ENCODE measurements at regions not wholly inside any gene's neighbourhood (a gene's known extent, or its start where the extent isn't known, plus 50 kb on each side); places are given as distances from the start of the nearest gene placed in this dataset.
A peak's percentile ranks its signal among the peaks of the same experiment; 100 is the strongest.

GRCh38 chr7:94286111-94286510, 108.6 kb upstream of the COL1A2 start:
- H3K9ac ChIP-seq (replicated peaks; ENCODE audit: extremely low read depth, insufficient read depth, low read length): no peak overlapping the region
- no peaks in the 10 kb centered on the region for H4K20me1 ChIP-seq (replicated peaks; ENCODE audit: control insufficient read depth, extremely low read depth, insufficient read depth, low read length)
- no peaks in the 10 kb centered on the region for H3K79me2 ChIP-seq (ENCODE audit: control insufficient read depth, insufficient read depth, low read length)
- H3K27me3 ChIP-seq (ENCODE audit: control insufficient read depth in 2 of 2, insufficient read depth in 2 of 2, low read length in 2 of 2): peaks cover 0 to 5% of the 10 kb centered on the region in 2 experiments
- FAIRE-seq: no peak
- no peaks in the 10 kb centered on the region for H3K9me3 ChIP-seq (replicated peaks; ENCODE audit: control insufficient read depth, insufficient read depth, low read length)
- intact Hi-C loops (cut with micrococcal nuclease): loop anchor here (5.0 kb wide), 1 partner anchor 371 kb away; the partner anchor contains the start of gene SGCE
- ChIA-PET POLR2A (no interaction called here), CTCF (interaction anchor here (4.2 to 16.7 kb wide), 4 partner anchors 12 to 149 kb away, joined by 60 to 868 read pairs (median 188); partner anchors contain the start of gene COL1A2)
- DNase-seq (ENCODE audit: low read depth, low spot score): peak; percentile 32
- no TSS peak for BruUV-seq (replicated peaks)
- TF ChIP-seq GATA2 (IDR thresholded peaks at IDR 0.05; ENCODE audit: insufficient read depth, insufficient read length, low read depth, low read length) (no peak), FOS (IDR thresholded peaks at IDR 0.05; ENCODE audit: borderline replicate concordance, insufficient read depth, low read length) (no peak), POLR2AphosphoS5 (IDR thresholded peaks at IDR 0.05; ENCODE audit: insufficient read depth, low read depth, low read length) (no peak), POLR2A (IDR thresholded peaks at IDR 0.05; ENCODE audit: low read depth, low read length) (no peak), MYC (IDR thresholded peaks at IDR 0.05; ENCODE audit: low read depth, low read length) (no peak), EZH2 (IDR thresholded peaks at IDR 0.05; ENCODE audit: borderline replicate concordance, low read depth, low read length, severe bottlenecking) (no peak), JUN (IDR thresholded peaks at IDR 0.05; ENCODE audit: borderline replicate concordance, insufficient read depth, insufficient read length, low read depth) (no peak)
- TF ChIP-seq, protein P1, sequence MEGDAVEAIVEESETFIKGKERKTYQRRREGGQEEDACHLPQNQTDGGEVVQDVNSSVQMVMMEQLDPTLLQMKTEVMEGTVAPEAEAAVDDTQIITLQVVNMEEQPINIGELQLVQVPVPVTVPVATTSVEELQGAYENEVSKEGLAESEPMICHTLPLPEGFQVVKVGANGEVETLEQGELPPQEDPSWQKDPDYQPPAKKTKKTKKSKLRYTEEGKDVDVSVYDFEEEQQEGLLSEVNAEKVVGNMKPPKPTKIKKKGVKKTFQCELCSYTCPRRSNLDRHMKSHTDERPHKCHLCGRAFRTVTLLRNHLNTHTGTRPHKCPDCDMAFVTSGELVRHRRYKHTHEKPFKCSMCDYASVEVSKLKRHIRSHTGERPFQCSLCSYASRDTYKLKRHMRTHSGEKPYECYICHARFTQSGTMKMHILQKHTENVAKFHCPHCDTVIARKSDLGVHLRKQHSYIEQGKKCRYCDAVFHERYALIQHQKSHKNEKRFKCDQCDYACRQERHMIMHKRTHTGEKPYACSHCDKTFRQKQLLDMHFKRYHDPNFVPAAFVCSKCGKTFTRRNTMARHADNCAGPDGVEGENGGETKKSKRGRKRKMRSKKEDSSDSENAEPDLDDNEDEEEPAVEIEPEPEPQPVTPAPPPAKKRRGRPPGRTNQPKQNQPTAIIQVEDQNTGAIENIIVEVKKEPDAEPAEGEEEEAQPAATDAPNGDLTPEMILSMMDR (IDR thresholded peaks at IDR 0.05; ENCODE audit: extremely low read depth in 1 of 2, insufficient read depth in 1 of 2, low read depth in 1 of 2, low read length in 2 of 2): no peak
- TF ChIP-seq, protein P2, sequence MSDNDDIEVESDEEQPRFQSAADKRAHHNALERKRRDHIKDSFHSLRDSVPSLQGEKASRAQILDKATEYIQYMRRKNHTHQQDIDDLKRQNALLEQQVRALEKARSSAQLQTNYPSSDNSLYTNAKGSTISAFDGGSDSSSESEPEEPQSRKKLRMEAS (IDR thresholded peaks at IDR 0.05; ENCODE audit: insufficient read depth, insufficient read length): no peak
- no peak overlapping the region for H2AFZ ChIP-seq (ENCODE audit: low read depth, low read length)
- H3K36me3 ChIP-seq (ENCODE audit: control insufficient read depth in 2 of 2, extremely low read depth in 1 of 2, insufficient read depth in 2 of 2, low read length in 2 of 2): no peaks in the 10 kb centered on the region
- H3K4me1 ChIP-seq (ENCODE audit: control insufficient read depth, extremely low read depth, insufficient read depth, low read length): no peaks in the 10 kb centered on the region
- dilution Hi-C loops (cut with MboI; ENCODE audit: extremely low pct_ligation_motif_present, low sequenced_read_pairs): loop anchor here (25.0 kb wide), 1 partner anchor 151 kb away; no protein-coding TSS in a partner anchor
- no peak overlapping the region for H3K4me2 ChIP-seq (ENCODE audit: insufficient read depth, low read length)
- no peaks in the 10 kb centered on the region for H3K9me1 ChIP-seq (replicated peaks; ENCODE audit: control insufficient read depth, extremely low read depth, insufficient read depth, low read length)
- H3K4me3 ChIP-seq (replicated peaks in 1 of 3; ENCODE audit: insufficient read depth in 1 of 3, low read depth in 1 of 3, low read length in 3 of 3): no peak overlapping the region
- H3K27ac ChIP-seq (ENCODE audit: insufficient read depth, low read depth, low read length): no peak overlapping the region
